Ovary (tissue), 3 donors: ENCODE measurements at regions not wholly inside any gene's neighbourhood (a gene's known extent, or its start where the extent isn't known, plus 50 kb on each side); places are given as distances from the start of the nearest gene placed in this dataset.

Experiments
- POLR2A ChIP-seq: fragments of 450-650 bp; IDR thresholded peaks from one replicate; pipeline ENCODE4 v1.6.1; 2017; ENCODE audit warnings: antibody characterized with exemption, mild to moderate bottlenecking, moderate library complexity
- TF ChIP-seq, protein P1 (sequence below), 3 donors: fragments of 450-650 bp in 2 of 3; fragments of 200-600 bp in 1 of 3; IDR thresholded peaks; one replicate each; pipeline versions ENCODE4 v1.5.1 to v1.8.0; 2016 to 2022; ENCODE audit warnings: antibody characterized with exemption in 3 of 3, mild to moderate bottlenecking in 1 of 3
- donor health status: DM: no; HTN: no; CAD: no.

DNA sequence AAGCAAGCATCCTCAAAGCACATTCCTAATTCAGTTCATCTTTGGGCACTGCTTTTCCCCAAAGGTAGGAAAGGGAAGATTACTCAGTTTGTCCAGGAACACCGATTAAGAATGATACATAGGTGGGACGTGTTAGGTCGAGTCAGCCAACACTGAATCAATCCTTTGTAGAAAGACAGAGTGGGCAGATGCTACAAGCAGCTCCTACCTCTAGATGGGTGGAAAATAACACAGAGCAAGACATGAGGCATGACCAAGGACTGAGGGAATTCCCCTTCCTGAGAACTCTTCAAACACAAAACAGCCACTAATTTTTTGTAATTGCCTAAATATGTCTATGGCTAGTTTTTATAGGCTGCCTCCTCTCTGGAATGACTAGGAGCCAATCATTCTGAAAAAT lies 331.7 kb downstream of the HNRNPD start:
- no peak for TF ChIP-seq POLR2A
- TF ChIP-seq, protein P1, sequence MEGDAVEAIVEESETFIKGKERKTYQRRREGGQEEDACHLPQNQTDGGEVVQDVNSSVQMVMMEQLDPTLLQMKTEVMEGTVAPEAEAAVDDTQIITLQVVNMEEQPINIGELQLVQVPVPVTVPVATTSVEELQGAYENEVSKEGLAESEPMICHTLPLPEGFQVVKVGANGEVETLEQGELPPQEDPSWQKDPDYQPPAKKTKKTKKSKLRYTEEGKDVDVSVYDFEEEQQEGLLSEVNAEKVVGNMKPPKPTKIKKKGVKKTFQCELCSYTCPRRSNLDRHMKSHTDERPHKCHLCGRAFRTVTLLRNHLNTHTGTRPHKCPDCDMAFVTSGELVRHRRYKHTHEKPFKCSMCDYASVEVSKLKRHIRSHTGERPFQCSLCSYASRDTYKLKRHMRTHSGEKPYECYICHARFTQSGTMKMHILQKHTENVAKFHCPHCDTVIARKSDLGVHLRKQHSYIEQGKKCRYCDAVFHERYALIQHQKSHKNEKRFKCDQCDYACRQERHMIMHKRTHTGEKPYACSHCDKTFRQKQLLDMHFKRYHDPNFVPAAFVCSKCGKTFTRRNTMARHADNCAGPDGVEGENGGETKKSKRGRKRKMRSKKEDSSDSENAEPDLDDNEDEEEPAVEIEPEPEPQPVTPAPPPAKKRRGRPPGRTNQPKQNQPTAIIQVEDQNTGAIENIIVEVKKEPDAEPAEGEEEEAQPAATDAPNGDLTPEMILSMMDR (IDR thresholded peaks at IDR 0.05), result no peak
